ENCODE measurements at regions not wholly inside any gene's neighbourhood (a gene's known extent, or its start where the extent isn't known, plus 50 kb on each side); places are given as distances from the start of the nearest gene placed in this dataset.
"Not testable (repeated sequence)": the region's sequence is repeated elsewhere in the genome, so short reads cannot be mapped to it uniquely, and the experiment has no call there.

- no peak for DNase-seq
These were observed 451.0 kb upstream of the DDI1 start for GRCh38 chr11:103585401-103585800.

GRCh38 chr11:103585911-103586310, 450.5 kb upstream of the DDI1 start:
- DNase-seq, result no peak

- peak; percentile 42 for DNase-seq
These were observed 449.7 kb upstream of the DDI1 start for GRCh38 chr11:103586756-103587155.

- DNase-seq, result peak; percentile 93
These were observed 448.3 kb upstream of the DDI1 start for GRCh38 chr11:103587901-103588788.

GRCh38 chr11:103591554-103591953, 444.9 kb upstream of the DDI1 start:
- no peak for DNase-seq

- DNase-seq, result peak; percentile 93
These were observed 442.2 kb upstream of the DDI1 start for GRCh38 chr11:103594283-103594682.

GRCh38 chr11:103596315-103596714, 440.1 kb upstream of the DDI1 start:
- peak; percentile 95 for DNase-seq

- DNase-seq, result peak; percentile 73
These were observed 435.1 kb upstream of the DDI1 start for GRCh38 chr11:103601225-103601846.

- DNase-seq, result peak; percentile 52
These were observed 433.6 kb upstream of the DDI1 start for GRCh38 chr11:103602840-103603239.

GRCh38 chr11:103604310-103604709, 432.1 kb upstream of the DDI1 start:
- no peak for DNase-seq

GRCh38 chr11:103608566-103608965, 427.9 kb upstream of the DDI1 start:
- DNase-seq, result no peak

GRCh38 chr11:103609117-103610066, 427.0 kb upstream of the DDI1 start:
- DNase-seq, result peak; percentile 12

GRCh38 chr11:103610435-103610834, 426.0 kb upstream of the DDI1 start:
- DNase-seq, result no peak

GRCh38 chr11:103611526-103612260, 424.7 kb upstream of the DDI1 start:
- DNase-seq, result not testable (repeated sequence)

- DNase-seq, result not testable (repeated sequence)
These were observed 424.0 kb upstream of the DDI1 start for GRCh38 chr11:103612451-103612850.

- DNase-seq, result not testable (repeated sequence)
These were observed 419.9 kb upstream of the DDI1 start for GRCh38 chr11:103616586-103616985.

GRCh38 chr11:103618528-103618927, 417.9 kb upstream of the DDI1 start:
- DNase-seq, result no peak

- peak; percentile 78 for DNase-seq
These were observed 417.0 kb upstream of the DDI1 start for GRCh38 chr11:103619480-103619879.

- peak; percentile 76 for DNase-seq
These were observed 416.5 kb upstream of the DDI1 start for GRCh38 chr11:103619938-103620337.

GRCh38 chr11:103622296-103622695, 414.1 kb upstream of the DDI1 start:
- DNase-seq, result no peak

GRCh38 chr11:103623933-103624332, 412.5 kb upstream of the DDI1 start:
- DNase-seq, result no peak

All from NCI-H69 (cell line).